ENCODE measurements at regions not wholly inside any gene's neighbourhood (a gene's known extent, or its start where the extent isn't known, plus 50 kb on each side); places are given as distances from the start of the nearest gene placed in this dataset.

DNA sequence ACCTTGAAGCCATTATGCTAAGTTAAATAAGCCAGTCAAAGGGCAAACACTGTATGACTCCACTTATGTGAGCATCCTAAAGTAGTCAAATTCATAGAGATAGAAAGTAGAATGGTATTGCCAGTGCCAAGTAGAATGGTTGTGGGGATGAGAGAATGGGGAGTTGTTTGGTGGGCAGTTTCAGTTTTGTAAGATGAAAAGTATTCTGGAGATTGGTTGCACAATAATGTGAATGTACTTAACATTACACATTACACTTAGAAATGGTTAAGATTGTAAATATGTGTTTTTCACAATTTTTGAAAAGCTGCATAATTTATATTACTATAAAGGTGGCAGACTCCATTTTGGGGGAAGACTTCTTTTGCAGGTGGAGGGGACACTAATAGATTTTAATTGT lies 51.3 kb upstream of the CARMIL1 start:
- Histone ChIP-seq H3K4me3 (no peak overlapping the region), H3K4me1 (peaks cover 7% of the 10 kb centered on the region), H3K36me3 (ENCODE audit: low read depth, missing control alignments) (no peaks in the 10 kb centered on the region), H3K27ac (no peak overlapping the region), H3K27me3 (no peaks in the 10 kb centered on the region), H3K9me3 (no peaks in the 10 kb centered on the region)
- TF ChIP-seq POLR2A (IDR thresholded peaks at IDR 0.05): no peak
- TF ChIP-seq, protein P1, sequence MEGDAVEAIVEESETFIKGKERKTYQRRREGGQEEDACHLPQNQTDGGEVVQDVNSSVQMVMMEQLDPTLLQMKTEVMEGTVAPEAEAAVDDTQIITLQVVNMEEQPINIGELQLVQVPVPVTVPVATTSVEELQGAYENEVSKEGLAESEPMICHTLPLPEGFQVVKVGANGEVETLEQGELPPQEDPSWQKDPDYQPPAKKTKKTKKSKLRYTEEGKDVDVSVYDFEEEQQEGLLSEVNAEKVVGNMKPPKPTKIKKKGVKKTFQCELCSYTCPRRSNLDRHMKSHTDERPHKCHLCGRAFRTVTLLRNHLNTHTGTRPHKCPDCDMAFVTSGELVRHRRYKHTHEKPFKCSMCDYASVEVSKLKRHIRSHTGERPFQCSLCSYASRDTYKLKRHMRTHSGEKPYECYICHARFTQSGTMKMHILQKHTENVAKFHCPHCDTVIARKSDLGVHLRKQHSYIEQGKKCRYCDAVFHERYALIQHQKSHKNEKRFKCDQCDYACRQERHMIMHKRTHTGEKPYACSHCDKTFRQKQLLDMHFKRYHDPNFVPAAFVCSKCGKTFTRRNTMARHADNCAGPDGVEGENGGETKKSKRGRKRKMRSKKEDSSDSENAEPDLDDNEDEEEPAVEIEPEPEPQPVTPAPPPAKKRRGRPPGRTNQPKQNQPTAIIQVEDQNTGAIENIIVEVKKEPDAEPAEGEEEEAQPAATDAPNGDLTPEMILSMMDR (IDR thresholded peaks at IDR 0.05): no peak
- DNase-seq: no peak
- intact Hi-C loops (cut with DNase I; ENCODE audit: low total_unique reads): no loop called here

Small RNA genes lying in the stretch of these regions (small RNA-seq; reads per million reads assigned to genes)
- 0 reads per million in 2 donors for gene RN7SL334P
